Transverse colon (tissue), 4 donors: ENCODE measurements at regions not wholly inside any gene's neighbourhood (a gene's known extent, or its start where the extent isn't known, plus 50 kb on each side); places are given as distances from the start of the nearest gene placed in this dataset.

Source experiments
- DNase-seq: peaks from one replicate; pipeline ENCODE4 v3.0.0-alpha.2; 2019
- H3K27ac ChIP-seq, 4 donors: fragments of 200-600 bp; sonication (generic); 2 replicates each; pipeline ENCODE4 v1.5.1; 2016 to 2018; ENCODE audit warnings: inconsistent platforms in 4 of 4
- H3K27me3 ChIP-seq: fragments of 200-600 bp; sonication (generic); 2 replicates; pipeline ENCODE4 v1.5.1; 2017; ENCODE audit warnings: inconsistent platforms
- H3K36me3 ChIP-seq, 4 donors: fragments of 200-600 bp; sonication (generic); 2 replicates each; pipeline ENCODE4 v1.5.1; 2017 to 2019; ENCODE audit warnings: inconsistent platforms in 4 of 4
- H3K4me1 ChIP-seq, 4 donors: fragments of 200-600 bp; sonication (generic); 2 replicates each; pipeline ENCODE4 v1.5.1; 2017 to 2020; ENCODE audit warnings: inconsistent platforms in 4 of 4
- H3K4me3 ChIP-seq, 4 donors: fragments of 200-600 bp; sonication (generic); 1 replicate in 1 of 4; 2 replicates in 3 of 4; pipeline versions ENCODE4 v1.5.1 to v1.6.1; 2017 to 2019; ENCODE audit warnings: inconsistent platforms in 4 of 4
- H3K9me3 ChIP-seq, 2 donors: fragments of 200-600 bp; sonication (generic); 2 replicates each; pipeline ENCODE4 v1.5.1; 2017 to 2019; ENCODE audit warnings: inconsistent platforms in 2 of 2
- CTCF ChIP-seq, 5 experiments: fragments of 200-600 bp in 3 of 5; fragments of 450-650 bp in 2 of 5; sonication (generic) in 3 of 5; IDR thresholded peaks; 1 replicate in 2 of 5; 2 replicates in 3 of 5; pipeline ENCODE4 v1.5.1; 2016 to 2017; ENCODE audit warnings: antibody characterized with exemption in 5 of 5, inconsistent platforms in 3 of 5, mild to moderate bottlenecking in 2 of 5, moderate library complexity in 1 of 5
- EP300 ChIP-seq: sonication (generic); formaldehyde crosslinking; IDR thresholded peaks from one replicate; pipeline ENCODE4 v1.6.1; 2017; ENCODE audit warnings: antibody characterized with exemption, low read depth
- POLR2A ChIP-seq: fragments of 450-650 bp; IDR thresholded peaks from one replicate; pipeline ENCODE4 v1.6.1; 2016; ENCODE audit warnings: antibody characterized with exemption, mild to moderate bottlenecking, moderate library complexity
- POLR2AphosphoS5 ChIP-seq, 3 donors: sonication (generic); formaldehyde crosslinking; IDR thresholded peaks; one replicate each; pipeline ENCODE4 v1.6.1; 2016; ENCODE audit warnings: antibody characterized with exemption in 3 of 3
- WGBS, 2 donors: methylation state at CpG; one replicate each; pipeline ENCODE4 v1.1.5; 2018; ENCODE audit warnings: low coverage in 1 of 2; 5-methylcytosine and 5-hydroxymethylcytosine counted together
- in situ Hi-C, 4 donors: fragments of 200-750 bp; cut with MboI; loops; one replicate each; pipeline versions ENCODE4 v1.15.0 to v1.15.1; 2017; ENCODE audit warnings: low sequenced_read_pairs in 3 of 4, low pct_ligation_motif_present in 1 of 4, low pct_unique_long_range_greater_than_20kb in 1 of 4
- intact Hi-C: fragments of 100-400 bp; cut with DNase I; formaldehyde crosslinking; loops from one replicate; pipeline ENCODE4 v1.15.1; 2023; ENCODE audit warnings: low total_unique reads

GRCh38 chr5:4544049-4544670, 596.0 kb upstream of the ADAMTS16 start:
- TF ChIP-seq CTCF (IDR thresholded peaks at IDR 0.05) (no peak), POLR2AphosphoS5 (IDR thresholded peaks at IDR 0.05) (no peak), EP300 (no peak), POLR2A (no peak)
- intact Hi-C loops, result no loop called here
- 53 to 66% methylated on average over 3 to 10 of the region's 10 CpGs for WGBS, 2 donors
- no peaks in the 10 kb centered on the region for H3K4me1 ChIP-seq
- in situ Hi-C loops, result no loop called here
- no peak overlapping the region for H3K27ac ChIP-seq
- H3K27me3 ChIP-seq, result no peaks in the 10 kb centered on the region
- H3K4me3 ChIP-seq, result no peak overlapping the region
- no peak for DNase-seq
- H3K36me3 ChIP-seq, result no peaks in the 10 kb centered on the region
- H3K9me3 ChIP-seq, result peaks cover 0 to 4% of the 10 kb centered on the region in 2 donors

GRCh38 chr5:4547547-4547946, 592.6 kb upstream of the ADAMTS16 start:
- intact Hi-C loops, result no loop called here

GRCh38 chr5:4548341-4548740, 591.8 kb upstream of the ADAMTS16 start:
- intact Hi-C loops, result no loop called here
- Histone ChIP-seq H3K4me3 (no peak overlapping the region), H3K27ac (no peak overlapping the region), H3K27me3 (no peaks in the 10 kb centered on the region), H3K36me3 (no peaks in the 10 kb centered on the region), H3K9me3 (peaks cover 0 to 4% of the 10 kb centered on the region in 2 donors), H3K4me1 (no peaks in the 10 kb centered on the region)
- no peak for DNase-seq
- in situ Hi-C loops, result no loop called here
- 66% methylated on average over 1 of the region's 1 CpG; no CpG with 5 or more reads in 1 of the 2 donors for WGBS, 2 donors
- TF ChIP-seq POLR2A (no peak), EP300 (no peak), POLR2AphosphoS5 (IDR thresholded peaks at IDR 0.05) (no peak), CTCF (IDR thresholded peaks at IDR 0.05) (no peak)

More at GRCh38 chr5:4547547-4547946, 592.6 kb upstream of the ADAMTS16 start:
- TF ChIP-seq CTCF (IDR thresholded peaks at IDR 0.05) (no peak), EP300 (no peak), POLR2A (no peak), POLR2AphosphoS5 (IDR thresholded peaks at IDR 0.05) (no peak)
- Histone ChIP-seq H3K9me3 (peaks cover 0 to 4% of the 10 kb centered on the region in 2 donors), H3K36me3 (no peaks in the 10 kb centered on the region), H3K27me3 (no peaks in the 10 kb centered on the region), H3K4me1 (no peaks in the 10 kb centered on the region), H3K4me3 (no peak overlapping the region), H3K27ac (no peak overlapping the region)
- DNase-seq, result no peak
- 74 to 84% methylated on average over 4 to 6 of the region's 6 CpGs for WGBS, 2 donors
- in situ Hi-C loops, result no loop called here

- no peaks in the 10 kb centered on the region for H3K4me1 ChIP-seq
- in situ Hi-C loops (no loop called here), intact Hi-C loops (no loop called here)
- no peaks in the 10 kb centered on the region for H3K36me3 ChIP-seq
- DNase-seq, result no peak
- H3K27me3 ChIP-seq, result no peaks in the 10 kb centered on the region
- H3K4me3 ChIP-seq, result no peak overlapping the region
- peaks cover 0 to 4% of the 10 kb centered on the region in 2 donors for H3K9me3 ChIP-seq
- WGBS, 2 donors, result 63 to 75% methylated on average over 1 of the region's 1 CpG
- no peak overlapping the region for H3K27ac ChIP-seq
- TF ChIP-seq CTCF (IDR thresholded peaks at IDR 0.05), result no peak
- no peak for TF ChIP-seq POLR2AphosphoS5 (IDR thresholded peaks at IDR 0.05)
- TF ChIP-seq EP300, result no peak
- TF ChIP-seq POLR2A, result no peak
These were observed 590.8 kb upstream of the ADAMTS16 start for GRCh38 chr5:4549351-4549750.
